Common myeloid progenitor, CD34-positive (primary cell): ENCODE measurements at regions not wholly inside any gene's neighbourhood (a gene's known extent, or its start where the extent isn't known, plus 50 kb on each side); places are given as distances from the start of the nearest gene placed in this dataset.

Experiments
- CTCF ChIA-PET: fragments of 350-600 bp; sonication (Branson Sonifier 250); formaldehyde crosslinking; loops from one replicate; lab custom pipeline; 2021; ENCODE audit warnings: antibody characterized with exemption; lab: Charles Lee
- POLR2A ChIA-PET: fragments of 350-600 bp; sonication (Branson Sonifier 250); formaldehyde crosslinking; loops from one replicate; lab custom pipeline; 2021; ENCODE audit warnings: antibody characterized with exemption; lab: Charles Lee
- DNase-seq, 3 donors: peaks; one replicate each; pipeline versions ENCODE4 v3.0.0 to v3.0.0-alpha.2; 2013
- H3K27ac ChIP-seq, 2 experiments: 1 replicate in 1 of 2; 2 replicates in 1 of 2; pipeline ENCODE4 v1.7.0; 2013; ENCODE audit warnings: inconsistent platforms in 2 of 2, low read length in 2 of 2, mild to moderate bottlenecking in 2 of 2, low read depth in 1 of 2, moderate library complexity in 1 of 2; ENCODE audit not compliant: severe bottlenecking in 2 of 2, insufficient read depth in 1 of 2, poor library complexity in 1 of 2
- H3K27me3 ChIP-seq, 5 experiments: replicated peaks in 2 of 5; 1 replicate in 3 of 5; 2 replicates in 2 of 5; pipeline versions ENCODE4 v1.6.1 to v1.7.0; 2013; ENCODE audit warnings: low read length in 4 of 5, mild to moderate bottlenecking in 2 of 5, moderate library complexity in 2 of 5, inconsistent platforms in 1 of 5; ENCODE audit not compliant: insufficient read depth in 5 of 5, control insufficient read depth in 4 of 5
- H3K36me3 ChIP-seq, 4 experiments: 1 replicate in 2 of 4; 2 replicates in 2 of 4; pipeline versions ENCODE4 v1.6.1 to v1.7.0; 2013; ENCODE audit warnings: low read length in 3 of 4, control low read depth in 1 of 4, mild to moderate bottlenecking in 1 of 4; ENCODE audit not compliant: control insufficient read depth in 4 of 4, insufficient read depth in 4 of 4
- H3K4me1 ChIP-seq, 4 experiments: 1 replicate in 3 of 4; 2 replicates in 1 of 4; pipeline versions ENCODE4 v1.6.1 to v1.7.1; 2013; ENCODE audit warnings: low read length in 3 of 4, mild to moderate bottlenecking in 3 of 4, control low read depth in 1 of 4, inconsistent platforms in 1 of 4, moderate library complexity in 1 of 4; ENCODE audit not compliant: control insufficient read depth in 4 of 4, insufficient read depth in 4 of 4; ENCODE audit errors: control extremely low read depth in 1 of 4
- H3K4me3 ChIP-seq, 7 experiments: 1 replicate in 4 of 7; 2 replicates in 3 of 7; pipeline versions ENCODE4 v1.5.1 to v1.7.0; 2013; ENCODE audit warnings: mild to moderate bottlenecking in 7 of 7, low read length in 6 of 7, moderate library complexity in 6 of 7, inconsistent platforms in 2 of 7, low read depth in 2 of 7, control low read depth in 1 of 7; ENCODE audit not compliant: insufficient read depth in 4 of 7, control insufficient read depth in 1 of 7; ENCODE audit errors: extremely low read depth in 1 of 7
- H3K9me3 ChIP-seq, 5 experiments: 1 replicate in 4 of 5; 2 replicates in 1 of 5; pipeline versions ENCODE4 v1.6.1 to v1.7.1; 2013; ENCODE audit warnings: low read length in 4 of 5, mild to moderate bottlenecking in 2 of 5, inconsistent platforms in 1 of 5, low read depth in 1 of 5, moderate library complexity in 1 of 5; ENCODE audit not compliant: control insufficient read depth in 4 of 5, insufficient read depth in 2 of 5; ENCODE audit errors: control extremely low read depth in 1 of 5
- WGBS: methylation state at CpG from one replicate; pipeline ENCODE4 v1.1.5; 2013; ENCODE audit not compliant: insufficient coverage; 5-methylcytosine and 5-hydroxymethylcytosine counted together

DNA sequence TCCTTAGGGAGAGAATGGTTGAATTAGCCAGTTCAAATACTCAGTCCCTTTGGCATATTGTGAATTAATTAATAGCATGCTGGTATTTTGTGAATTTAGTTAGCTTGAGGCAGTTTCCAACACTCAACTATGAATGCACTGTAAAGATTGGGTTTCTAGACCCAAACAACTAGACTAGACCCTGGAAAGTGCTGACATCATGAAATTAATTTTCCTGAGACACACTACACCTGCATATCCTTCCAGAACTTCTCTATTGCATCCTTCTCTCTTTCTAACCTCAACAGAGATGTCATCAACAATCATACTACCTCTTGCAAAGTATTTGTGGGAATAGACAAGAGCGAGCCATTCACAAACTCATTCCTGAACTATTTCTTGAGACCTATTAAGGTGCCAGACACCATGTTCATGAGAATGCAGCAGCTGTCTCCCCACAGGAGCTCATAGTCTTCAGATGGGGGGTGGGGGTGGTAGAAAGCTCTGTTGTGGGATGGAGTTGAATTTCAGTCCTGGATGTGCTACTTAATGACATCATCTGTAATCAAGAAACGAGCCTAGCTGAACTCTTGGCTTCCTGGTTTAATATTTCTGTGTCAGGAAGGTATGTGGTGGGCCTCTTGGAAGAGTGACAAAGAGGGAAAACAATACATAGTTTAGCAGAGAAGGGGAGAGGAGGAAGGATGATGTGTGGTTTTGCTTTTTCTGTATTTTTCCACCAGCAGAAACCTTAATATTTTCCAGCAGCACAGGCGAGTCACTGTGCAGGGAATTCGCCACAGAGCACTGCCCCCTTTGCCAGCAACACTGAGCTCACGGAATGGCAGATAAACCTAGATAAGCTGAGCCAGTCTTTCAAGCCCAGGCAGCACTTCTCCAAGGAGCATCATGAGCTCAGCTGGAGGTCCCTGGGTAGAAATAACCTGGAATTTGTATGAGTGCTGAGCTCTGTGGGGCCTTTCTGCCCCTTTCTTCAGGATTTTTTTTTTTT is 53.1 kb upstream of the CYSLTR2 start:
- peak in 2 of 3 donors; percentile 36 to 42 for DNase-seq

DNA sequence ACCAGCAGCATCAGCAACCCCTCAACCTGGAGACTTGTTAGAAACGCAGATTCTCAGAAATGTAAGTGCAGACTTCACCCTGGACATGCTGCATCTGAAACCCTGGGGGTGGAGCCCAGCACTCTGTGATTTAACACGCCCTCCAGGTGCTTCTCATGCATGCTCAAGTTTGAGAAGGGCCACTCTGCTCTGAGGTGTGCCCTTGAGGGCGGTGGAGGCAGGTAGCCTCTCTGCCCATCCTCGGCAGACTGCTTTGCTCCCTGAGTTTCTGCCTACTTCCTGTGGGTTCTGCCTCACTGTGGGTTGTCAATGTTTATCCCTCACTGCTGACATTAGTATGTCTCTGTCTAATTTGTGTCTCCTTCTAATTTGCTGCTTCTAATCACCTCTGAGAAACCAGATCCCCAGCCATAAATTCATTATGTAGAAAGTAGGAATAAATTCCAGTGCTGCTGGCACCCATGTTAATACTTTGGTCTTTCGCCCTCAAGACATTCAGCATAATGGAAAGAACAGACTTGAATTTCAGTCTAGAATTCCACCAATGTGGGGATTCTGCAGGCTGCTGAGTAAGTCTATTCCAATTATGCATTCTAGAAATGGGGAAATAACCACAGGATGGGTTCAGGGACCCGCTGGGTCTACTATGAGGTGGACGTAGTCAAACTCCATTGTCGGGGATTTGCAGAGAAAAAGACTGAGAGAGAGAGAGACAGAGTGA is 51.3 kb upstream of the CYSLTR2 start:
- Histone ChIP-seq H3K27ac (no peak overlapping the region), H3K4me3 (no peak overlapping the region)
- CTCF ChIA-PET, result interaction anchor here (8.9 kb wide), 1 partner anchor 132 kb away, joined by 92 read pairs; no protein-coding TSS in a partner anchor

More for the DNA sequence above, 53.1 kb upstream of the CYSLTR2 start:
- no peak overlapping the region for H3K27ac ChIP-seq
- no peaks in the 10 kb centered on the region for H3K27me3 ChIP-seq
- ChIA-PET POLR2A (interaction anchor here (0.7 to 1.4 kb wide), 3 partner anchors 10 to 24 kb away, joined by 3 read pairs; no protein-coding TSS in a partner anchor), CTCF (interaction anchor here (0.6 to 8.9 kb wide), 9 partner anchors 22 to 578 kb away, joined by 3 to 92 read pairs (median 3); no protein-coding TSS in a partner anchor)
- WGBS, result 31% methylated on average over 5 of the region's 5 CpGs
- H3K4me3 ChIP-seq, result peak overlapping the region in 1 of 7 experiments; percentile 30
- no peaks in the 10 kb centered on the region for H3K36me3 ChIP-seq
- H3K9me3 ChIP-seq, result peaks cover 0 to 15% (median 1%) of the 10 kb centered on the region in 5 experiments
- H3K4me1 ChIP-seq, result peaks cover 0 to 22% (median 10%) of the 10 kb centered on the region in 4 experiments

DNA sequence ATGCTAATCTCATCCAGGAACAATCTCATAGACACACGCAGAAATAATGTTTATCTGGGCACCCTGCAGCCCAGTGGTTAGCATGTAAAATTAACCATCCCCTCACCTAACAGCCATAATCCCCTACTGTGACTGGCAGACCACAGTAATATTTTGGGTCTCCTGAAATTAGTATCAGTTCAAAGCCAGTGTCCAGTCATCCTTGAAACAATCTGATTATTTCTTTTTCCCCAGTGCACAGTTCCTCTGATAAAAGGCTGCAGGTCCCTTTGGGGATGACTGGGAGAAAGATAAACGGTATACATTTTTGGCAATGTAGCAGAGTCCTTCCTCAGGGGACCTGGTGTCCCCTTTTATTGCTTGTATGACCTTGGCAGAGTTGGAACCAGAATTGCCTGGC is 50.4 kb upstream of the CYSLTR2 start:
- Histone ChIP-seq H3K27ac (no peak overlapping the region), H3K4me3 (no peak overlapping the region), H3K4me1 (peaks cover 0 to 22% (median 10%) of the 10 kb centered on the region in 4 experiments), H3K9me3 (peaks cover 0 to 14% (median 0%) of the 10 kb centered on the region in 5 experiments), H3K27me3 (no peaks in the 10 kb centered on the region), H3K36me3 (no peaks in the 10 kb centered on the region)
- ChIA-PET CTCF (no interaction called here), POLR2A (no interaction called here)
- no peak for DNase-seq
- 94% methylated on average over 2 of the region's 2 CpGs for WGBS

More for the DNA sequence above, 51.3 kb upstream of the CYSLTR2 start:
- POLR2A ChIA-PET, result no interaction called here
- H3K36me3 ChIP-seq, result no peaks in the 10 kb centered on the region
- WGBS, result 93% methylated on average over 8 of the region's 8 CpGs
- H3K4me1 ChIP-seq, result peaks cover 0 to 22% (median 10%) of the 10 kb centered on the region in 4 experiments
- DNase-seq, result no peak
- H3K9me3 ChIP-seq, result peaks cover 0 to 21% (median 3%) of the 10 kb centered on the region in 5 experiments
- H3K27me3 ChIP-seq, result no peaks in the 10 kb centered on the region
